Left renal cortex interstitium (tissue), 4 donors: ENCODE measurements at regions not wholly inside any gene's neighbourhood (a gene's known extent, or its start where the extent isn't known, plus 50 kb on each side); places are given as distances from the start of the nearest gene placed in this dataset.

ENCODE experiments used
- DNase-seq, 4 donors: peaks; one replicate each; pipeline ENCODE4 v3.0.0-alpha.2; 2013; ENCODE audit warnings: low read depth in 4 of 4, low spot score in 2 of 4, missing footprints in 1 of 4

GRCh38 chr20:10861090-10861489, 187.3 kb upstream of the JAG1 start:
- no peak for DNase-seq

- no peak for DNase-seq
These were observed 187.8 kb upstream of the JAG1 start for GRCh38 chr20:10861619-10862018.

- DNase-seq = no peak
These were observed 189.7 kb upstream of the JAG1 start for GRCh38 chr20:10863337-10864060.

GRCh38 chr20:10864076-10864672, 190.4 kb upstream of the JAG1 start:
- no peak for DNase-seq

- DNase-seq = no peak
These were observed 194.5 kb upstream of the JAG1 start for GRCh38 chr20:10868299-10868698.

- no peak for DNase-seq
These were observed 199.2 kb upstream of the JAG1 start for GRCh38 chr20:10873026-10873425.

GRCh38 chr20:10875653-10876052, 201.9 kb upstream of the JAG1 start:
- no peak for DNase-seq

GRCh38 chr20:10876558-10876957, 202.8 kb upstream of the JAG1 start:
- DNase-seq = no peak

- no peak for DNase-seq
These were observed 203.5 kb upstream of the JAG1 start for GRCh38 chr20:10877342-10877741.

- no peak for DNase-seq
These were observed 209.4 kb upstream of the JAG1 start for GRCh38 chr20:10883166-10883565.

- no peak for DNase-seq
These were observed 219.5 kb upstream of the JAG1 start for GRCh38 chr20:10893321-10893720.

GRCh38 chr20:10897336-10897735, 223.5 kb upstream of the JAG1 start:
- no peak for DNase-seq

GRCh38 chr20:10898552-10898951, 224.8 kb upstream of the JAG1 start:
- no peak for DNase-seq

- no peak for DNase-seq
These were observed 228.4 kb upstream of the JAG1 start for GRCh38 chr20:10902174-10902573.

- DNase-seq = peak in 1 of 4 donors; percentile 20
These were observed 228.9 kb upstream of the JAG1 start for GRCh38 chr20:10902576-10903282.

GRCh38 chr20:10906834-10907233, 233.0 kb upstream of the JAG1 start:
- DNase-seq = no peak

- no peak for DNase-seq
These were observed 236.0 kb upstream of the JAG1 start for GRCh38 chr20:10909803-10910202.

GRCh38 chr20:10910535-10911178, 236.9 kb upstream of the JAG1 start:
- DNase-seq = no peak

GRCh38 chr20:10911298-10911697, 237.5 kb upstream of the JAG1 start:
- no peak for DNase-seq

GRCh38 chr20:10915815-10916214, 242.0 kb upstream of the JAG1 start:
- DNase-seq = no peak

GRCh38 chr20:10916312-10916711, 242.5 kb upstream of the JAG1 start:
- no peak for DNase-seq
